NCI-H1105 (cell line): ENCODE measurements at regions not wholly inside any gene's neighbourhood (a gene's known extent, or its start where the extent isn't known, plus 50 kb on each side); places are given as distances from the start of the nearest gene placed in this dataset.

ENCODE experiments used
- DNase-seq: peaks from one replicate; lab custom pipeline; 2025; lab: John Stamatoyannopoulos, UW

DNA sequence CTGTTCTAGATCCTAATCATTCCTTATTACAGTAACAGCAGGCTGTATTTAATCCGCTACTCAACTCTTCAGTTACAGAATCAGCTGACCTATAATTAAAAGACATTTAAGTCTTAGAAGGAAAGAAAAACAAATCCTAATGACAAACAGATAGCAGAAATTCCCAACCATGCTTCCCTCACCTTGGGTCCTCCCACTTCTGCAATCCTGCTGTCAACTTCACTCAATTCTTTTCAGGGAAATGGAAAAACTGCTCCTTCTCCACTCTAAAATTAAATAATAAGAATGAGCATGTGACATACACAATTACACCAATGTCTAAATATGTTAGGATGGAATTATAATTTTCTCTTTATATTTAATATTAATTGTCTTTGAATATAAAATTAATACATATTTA, 182.6 kb upstream of the LYPLAL1 start:
- peak; percentile 24 for DNase-seq

DNA sequence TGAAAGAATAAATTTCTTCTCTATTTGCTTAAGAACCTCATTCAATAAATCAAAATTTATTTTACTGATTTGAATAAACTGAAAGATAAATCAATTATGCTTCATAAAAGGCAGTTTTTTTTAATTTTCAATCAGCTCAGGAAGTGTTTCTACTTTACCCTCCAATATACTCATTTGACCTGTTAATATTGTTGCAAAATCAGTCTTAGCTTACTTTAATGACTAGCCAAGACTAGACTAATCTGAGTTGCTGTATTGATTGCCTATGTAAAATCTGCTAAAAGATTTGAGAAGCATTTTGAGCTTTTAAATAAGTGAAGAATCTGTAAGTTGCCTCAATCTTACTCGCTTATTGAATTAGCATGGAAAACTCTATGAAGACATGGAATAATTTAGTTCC, 179.1 kb upstream of the LYPLAL1 start:
- no peak for DNase-seq

DNA sequence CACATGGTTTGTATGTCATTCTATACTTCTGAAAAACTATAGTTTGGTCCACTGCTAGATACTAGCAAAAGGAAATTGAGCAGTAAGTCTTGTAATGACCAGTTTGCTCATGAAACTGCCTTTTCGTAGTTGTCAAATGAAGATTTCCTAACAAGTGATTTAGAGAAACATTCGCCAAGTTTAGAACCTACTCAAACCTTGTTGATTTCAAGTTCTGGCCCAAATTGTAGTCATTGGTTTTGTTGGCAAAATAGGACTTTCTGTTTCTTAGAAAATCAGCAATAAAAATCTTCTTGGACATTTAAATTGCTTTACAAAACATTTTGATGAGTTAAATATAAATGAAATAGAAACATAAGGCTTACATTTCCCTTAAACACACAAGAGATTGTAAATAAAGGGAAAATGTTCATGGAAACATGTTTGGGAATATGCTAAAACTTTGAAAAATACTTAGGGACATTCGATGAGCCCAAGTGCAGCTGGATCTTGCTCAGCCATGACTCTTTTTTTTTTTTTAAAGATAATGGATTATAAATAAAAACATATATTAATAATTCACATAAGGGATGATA, 178.5 kb upstream of the LYPLAL1 start:
- no peak for DNase-seq

- DNase-seq = no peak
Measured at GRCh38 chr1:218996362-218996761, 177.3 kb upstream of the LYPLAL1 start.

DNA sequence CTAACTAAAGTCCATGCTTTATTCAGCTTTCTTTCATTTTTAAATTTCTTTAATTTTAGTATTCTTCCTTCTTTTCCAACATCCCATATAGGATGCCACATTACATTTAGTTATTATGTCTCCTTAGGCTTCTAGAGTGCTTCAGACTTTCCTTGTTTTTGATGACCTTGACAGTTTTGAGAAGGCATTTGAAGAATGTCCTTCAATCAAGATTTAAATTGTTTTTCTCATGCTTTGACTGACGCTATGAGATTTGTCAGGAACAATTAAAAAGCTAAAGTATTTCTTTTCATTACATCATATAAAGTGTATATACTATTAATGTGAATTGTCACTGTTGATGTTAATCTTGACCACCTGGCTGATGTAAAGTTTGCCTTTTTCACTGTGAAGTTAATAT, 173.7 kb upstream of the LYPLAL1 start:
- DNase-seq = no peak

DNA sequence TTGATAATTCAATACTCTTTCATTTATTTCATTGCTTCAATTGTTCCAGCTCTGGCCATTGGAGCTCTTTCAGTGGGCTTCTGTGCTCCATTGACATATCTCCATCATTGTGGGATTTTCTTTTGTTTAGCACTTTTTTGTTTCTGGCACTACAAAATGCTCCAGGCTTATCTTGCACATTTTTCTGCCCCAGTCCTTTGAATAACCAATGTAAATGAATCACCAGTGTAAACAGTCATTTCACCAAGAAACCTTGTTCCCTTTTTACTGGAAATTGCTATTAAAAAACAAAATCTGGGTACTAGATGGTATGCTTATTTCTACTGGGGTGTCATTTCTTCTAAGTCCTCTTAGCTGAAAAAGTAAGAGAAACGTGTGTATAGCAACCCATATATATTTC, 173.0 kb upstream of the LYPLAL1 start:
- DNase-seq = no peak

DNA sequence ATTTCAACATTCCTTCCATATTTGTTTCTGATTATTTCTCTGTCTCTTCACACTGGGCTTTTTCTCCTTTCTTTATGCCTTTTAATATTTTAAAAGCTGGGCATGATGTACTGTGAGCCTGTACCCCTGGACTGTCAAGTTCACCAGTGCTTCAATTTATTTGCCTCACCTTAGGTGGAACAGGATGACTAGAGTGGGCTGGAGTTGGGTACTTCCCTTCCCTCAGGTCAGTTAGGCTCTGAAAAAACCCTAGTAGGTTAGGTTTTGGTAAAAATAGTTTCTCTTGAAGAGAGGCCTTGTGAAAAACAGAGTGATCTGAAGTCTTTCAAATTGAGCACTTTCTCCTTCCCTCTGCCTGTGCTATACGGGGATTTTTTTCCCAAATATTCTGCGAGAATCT, 163.0 kb upstream of the LYPLAL1 start:
- no peak for DNase-seq

GRCh38 chr1:219020386-219020785, 153.3 kb upstream of the LYPLAL1 start:
- DNase-seq = no peak

GRCh38 chr1:219020846-219021245, 152.8 kb upstream of the LYPLAL1 start:
- DNase-seq = no peak

- no peak for DNase-seq
Measured at GRCh38 chr1:219027146-219027673, 146.5 kb upstream of the LYPLAL1 start.

DNA sequence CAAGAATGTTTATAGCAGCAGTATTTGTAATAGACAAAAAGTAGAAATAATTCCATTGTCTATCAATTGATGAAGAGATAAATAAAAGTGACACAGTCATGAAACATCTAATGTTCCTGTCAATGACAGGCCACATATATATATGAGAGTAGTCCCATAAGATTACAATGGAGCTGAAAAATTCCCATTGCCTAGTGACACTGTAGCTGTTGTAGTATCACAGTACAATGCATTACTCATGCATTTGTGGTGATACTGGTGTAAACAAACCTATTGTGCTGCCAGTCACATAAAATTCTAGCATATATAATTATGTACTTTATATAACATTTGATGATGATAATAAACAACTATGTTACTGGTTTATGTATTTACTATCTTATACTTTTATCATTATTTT, 141.9 kb upstream of the LYPLAL1 start:
- no peak for DNase-seq

DNA sequence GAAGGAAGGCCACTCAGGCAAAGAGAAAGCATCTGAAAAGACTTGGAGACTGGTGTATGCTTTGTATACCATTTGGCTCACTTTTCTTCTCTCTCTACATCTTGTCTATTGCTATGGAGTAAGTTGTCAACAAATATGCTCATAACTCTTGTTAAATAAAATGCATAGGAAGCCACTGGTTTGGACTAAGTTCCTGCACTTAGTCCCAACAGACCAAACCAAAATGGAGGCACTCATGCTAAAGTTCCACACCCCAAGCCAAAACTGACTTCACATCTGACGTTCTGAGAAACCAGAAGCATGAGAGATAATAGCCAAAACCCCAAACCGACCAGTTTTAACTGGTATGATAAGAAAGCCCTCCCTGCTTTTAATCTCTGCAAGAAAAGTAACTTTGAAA, 135.3 kb upstream of the LYPLAL1 start:
- DNase-seq = no peak

GRCh38 chr1:219039017-219039681, 134.5 kb upstream of the LYPLAL1 start:
- DNase-seq = no peak

DNA sequence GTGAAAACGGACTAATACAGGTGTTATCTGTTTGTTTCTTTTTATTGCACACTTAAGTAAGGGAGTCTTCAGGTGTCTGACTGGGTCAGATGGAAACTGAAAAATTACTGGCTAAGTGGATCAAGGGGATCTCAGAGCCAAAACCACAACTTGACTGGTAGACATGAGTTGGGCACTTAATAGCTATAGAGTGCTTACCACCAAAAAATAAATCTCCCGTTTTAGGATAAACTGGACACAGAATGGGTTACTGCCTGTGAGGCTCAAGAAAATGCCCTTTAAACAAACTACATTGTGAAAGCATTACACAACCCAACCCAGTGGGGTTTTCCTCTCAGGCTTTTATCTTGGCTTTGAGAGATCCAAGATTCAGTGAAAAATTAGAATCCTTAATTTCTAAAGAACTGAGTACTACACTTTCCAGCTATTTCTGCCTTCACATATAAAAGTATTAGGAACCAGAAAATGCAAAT, 134.0 kb upstream of the LYPLAL1 start:
- DNase-seq = no peak

DNA sequence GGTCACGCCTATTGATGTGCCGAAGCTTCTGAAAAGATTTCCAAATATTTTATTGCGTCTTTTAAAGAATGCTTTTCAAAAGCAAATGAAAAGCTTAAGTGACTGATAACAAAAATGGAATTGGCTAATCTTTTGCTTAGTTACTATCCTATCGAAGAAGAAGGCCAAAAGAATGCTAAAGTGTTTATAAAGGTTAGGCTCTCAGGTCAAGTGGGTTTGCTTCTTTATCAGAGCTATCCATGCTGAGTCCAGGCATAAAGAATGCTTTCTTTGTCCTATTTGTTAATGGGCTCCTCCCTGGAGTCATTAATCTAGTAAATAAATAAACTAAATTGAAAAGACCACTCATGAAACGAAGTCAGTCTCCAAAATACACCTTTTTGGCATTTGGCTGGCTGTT, 133.4 kb upstream of the LYPLAL1 start:
- no peak for DNase-seq

GRCh38 chr1:219041141-219041540, 132.5 kb upstream of the LYPLAL1 start:
- no peak for DNase-seq

GRCh38 chr1:219041818-219042217, 131.9 kb upstream of the LYPLAL1 start:
- no peak for DNase-seq

DNA sequence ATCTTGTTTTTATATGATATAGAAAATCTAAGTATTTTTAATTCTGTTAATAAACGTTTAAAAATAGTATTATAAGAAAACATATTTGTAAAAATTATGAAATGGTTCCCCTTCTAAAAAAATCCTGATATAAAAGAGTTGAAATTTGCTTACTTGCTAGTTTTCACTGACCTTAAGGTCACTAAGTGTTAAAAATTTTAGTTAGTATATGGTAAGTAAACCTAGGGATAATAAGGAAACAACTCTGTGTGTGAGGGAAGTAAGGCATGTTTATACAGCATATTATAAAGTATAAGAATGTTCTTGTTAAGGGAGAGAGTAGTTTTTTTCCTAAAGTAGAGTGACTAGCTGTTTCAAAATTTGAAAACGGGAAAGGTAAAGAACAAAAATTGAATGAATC, 130.9 kb upstream of the LYPLAL1 start:
- DNase-seq = no peak

GRCh38 chr1:219045246-219045645, 128.4 kb upstream of the LYPLAL1 start:
- DNase-seq = no peak

DNA sequence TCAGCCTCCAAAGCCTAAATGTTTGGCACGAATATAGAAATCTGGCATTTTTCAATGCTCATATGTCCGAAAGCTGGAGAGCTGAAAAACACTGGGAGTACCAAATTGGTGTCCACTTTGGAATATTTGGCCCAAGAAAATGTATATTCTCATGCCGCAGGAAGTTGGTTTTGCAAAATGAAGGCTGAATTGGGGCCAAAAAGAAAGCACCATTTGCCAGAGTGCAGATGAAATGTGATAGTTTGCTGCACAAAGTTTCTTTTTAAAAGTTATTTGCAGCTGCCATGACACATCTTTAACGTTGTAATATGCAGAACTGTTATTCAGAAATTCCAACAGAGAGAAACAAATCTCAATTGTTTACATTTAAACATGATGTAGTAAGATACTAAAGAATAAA, 124.2 kb upstream of the LYPLAL1 start:
- no peak for DNase-seq

GRCh38 chr1:219050086-219050821, 123.4 kb upstream of the LYPLAL1 start:
- DNase-seq = no peak

GRCh38 chr1:219050822-219051125, 122.9 kb upstream of the LYPLAL1 start:
- no peak for DNase-seq

GRCh38 chr1:219051547-219051946, 122.1 kb upstream of the LYPLAL1 start:
- no peak for DNase-seq
